ENCODE measurements at regions not wholly inside any gene's neighbourhood (a gene's known extent, or its start where the extent isn't known, plus 50 kb on each side); places are given as distances from the start of the nearest gene placed in this dataset.
A peak's percentile ranks its signal among the peaks of the same experiment; 100 is the strongest.

DNA sequence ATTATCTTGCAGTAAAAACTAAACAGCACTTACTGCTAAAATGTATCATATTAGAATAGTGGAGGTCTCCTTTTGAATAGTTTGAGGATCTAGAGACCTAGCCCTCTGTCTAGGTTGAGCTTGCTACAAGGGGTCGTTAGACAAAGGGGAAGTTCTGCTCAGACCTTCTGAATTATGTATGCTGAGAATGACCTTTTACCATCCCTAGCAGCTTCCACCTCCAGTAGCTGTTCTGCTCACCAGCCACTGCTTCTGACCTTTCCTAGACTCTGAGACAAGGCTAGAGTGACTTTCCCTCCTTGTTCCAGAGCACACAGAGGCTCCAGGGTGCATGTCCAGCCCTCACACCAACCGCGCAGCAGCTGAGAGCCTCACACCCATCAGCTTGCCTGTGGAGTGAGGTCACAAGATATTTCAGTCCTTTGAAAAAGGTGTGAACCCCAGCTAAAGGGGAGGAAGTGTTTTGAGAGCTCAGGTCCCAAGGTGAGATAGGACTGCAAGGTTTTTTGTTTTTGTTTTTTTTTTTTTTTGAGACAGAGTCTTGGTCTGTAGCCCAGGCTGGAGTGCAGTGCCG is 289.3 kb upstream of the TNP1 start:
- intact Hi-C loops (cut with DNase I), result loop anchor here (10.0 kb wide), 2 partner anchors 454 to 566 kb away; partner anchors contain the start of gene IGFBP5
- no peak overlapping the region for H3K27ac ChIP-seq
- no peaks in the 10 kb centered on the region for H3K9me3 ChIP-seq
- DNase-seq, result no peak
- no peaks in the 10 kb centered on the region for H3K36me3 ChIP-seq
- TF ChIP-seq, protein P1, sequence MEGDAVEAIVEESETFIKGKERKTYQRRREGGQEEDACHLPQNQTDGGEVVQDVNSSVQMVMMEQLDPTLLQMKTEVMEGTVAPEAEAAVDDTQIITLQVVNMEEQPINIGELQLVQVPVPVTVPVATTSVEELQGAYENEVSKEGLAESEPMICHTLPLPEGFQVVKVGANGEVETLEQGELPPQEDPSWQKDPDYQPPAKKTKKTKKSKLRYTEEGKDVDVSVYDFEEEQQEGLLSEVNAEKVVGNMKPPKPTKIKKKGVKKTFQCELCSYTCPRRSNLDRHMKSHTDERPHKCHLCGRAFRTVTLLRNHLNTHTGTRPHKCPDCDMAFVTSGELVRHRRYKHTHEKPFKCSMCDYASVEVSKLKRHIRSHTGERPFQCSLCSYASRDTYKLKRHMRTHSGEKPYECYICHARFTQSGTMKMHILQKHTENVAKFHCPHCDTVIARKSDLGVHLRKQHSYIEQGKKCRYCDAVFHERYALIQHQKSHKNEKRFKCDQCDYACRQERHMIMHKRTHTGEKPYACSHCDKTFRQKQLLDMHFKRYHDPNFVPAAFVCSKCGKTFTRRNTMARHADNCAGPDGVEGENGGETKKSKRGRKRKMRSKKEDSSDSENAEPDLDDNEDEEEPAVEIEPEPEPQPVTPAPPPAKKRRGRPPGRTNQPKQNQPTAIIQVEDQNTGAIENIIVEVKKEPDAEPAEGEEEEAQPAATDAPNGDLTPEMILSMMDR (IDR thresholded peaks at IDR 0.05), result no peak
- no peak for TF ChIP-seq POLR2A (IDR thresholded peaks at IDR 0.05)
- no peaks in the 10 kb centered on the region for H3K27me3 ChIP-seq
- WGBS, 2 donors, result 86 to 92% methylated on average over 4 of the region's 4 CpGs
- no peaks in the 10 kb centered on the region for H3K4me1 ChIP-seq
- no peak overlapping the region for H3K4me3 ChIP-seq

DNA sequence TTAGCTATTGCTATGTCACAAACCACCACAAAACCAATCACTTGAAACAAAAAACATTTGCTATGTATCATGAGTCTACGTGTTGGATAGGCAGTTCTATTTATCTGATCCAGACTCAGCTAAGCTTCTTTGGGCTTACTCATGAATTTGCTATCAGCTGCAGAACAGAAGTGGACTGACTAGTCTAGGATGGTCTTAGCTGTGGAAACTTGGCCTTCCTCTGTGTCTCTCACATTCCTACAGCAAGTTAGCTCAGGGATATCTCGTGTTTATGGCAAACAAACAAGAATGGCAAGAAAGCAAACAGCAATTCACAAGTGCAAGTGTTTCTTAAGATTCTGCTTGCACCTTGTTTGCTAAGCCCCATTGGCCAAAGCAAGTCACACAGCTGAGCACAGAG is 288.0 kb upstream of the TNP1 start:
- 67 to 71% methylated on average over 1 to 2 of the region's 2 CpGs for WGBS, 2 donors
- Histone ChIP-seq H3K27ac (no peak overlapping the region), H3K36me3 (no peaks in the 10 kb centered on the region), H3K4me3 (no peak overlapping the region), H3K27me3 (no peaks in the 10 kb centered on the region), H3K4me1 (no peaks in the 10 kb centered on the region), H3K9me3 (no peaks in the 10 kb centered on the region)
- no peak for TF ChIP-seq POLR2A (IDR thresholded peaks at IDR 0.05)
- TF ChIP-seq, protein P1 (IDR thresholded peaks at IDR 0.05), result no peak
- intact Hi-C loops (cut with DNase I), result loop anchor here (10.0 kb wide), 2 partner anchors 453 to 567 kb away; partner anchors contain the start of gene IGFBP5
- no peak for DNase-seq

DNA sequence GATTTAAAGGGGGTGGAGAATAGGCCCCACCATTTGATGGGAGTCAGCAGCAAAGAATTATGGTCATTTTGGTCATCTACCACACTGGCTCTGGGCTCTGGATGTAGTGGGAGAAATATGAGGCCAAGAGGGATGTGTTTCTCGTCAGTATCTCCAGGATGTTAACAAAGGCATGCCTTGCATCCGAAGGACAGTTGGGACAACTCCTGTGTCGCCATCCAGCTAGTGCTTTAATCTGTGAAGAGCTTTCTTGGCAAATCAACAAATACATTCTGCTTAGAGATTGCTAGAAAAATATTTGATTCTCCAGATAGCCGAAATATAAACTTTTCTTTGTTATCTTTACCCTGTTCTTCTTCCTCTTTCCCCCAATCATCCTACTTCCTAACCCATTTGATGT is 287.1 kb upstream of the TNP1 start:
- Histone ChIP-seq H3K36me3 (no peaks in the 10 kb centered on the region), H3K27ac (no peak overlapping the region), H3K27me3 (no peaks in the 10 kb centered on the region), H3K4me3 (no peak overlapping the region), H3K9me3 (peaks cover 0 to 7% (median 3%) of the 10 kb centered on the region in 3 donors), H3K4me1 (no peaks in the 10 kb centered on the region)
- no peak for TF ChIP-seq POLR2A (IDR thresholded peaks at IDR 0.05)
- TF ChIP-seq, protein P1 (IDR thresholded peaks at IDR 0.05), result no peak
- no peak for DNase-seq
- 78 to 80% methylated on average over 4 of the region's 4 CpGs for WGBS, 2 donors
- intact Hi-C loops (cut with DNase I), result loop anchor here (10.0 kb wide), 2 partner anchors 452 to 568 kb away; partner anchors contain the start of gene IGFBP5

DNA sequence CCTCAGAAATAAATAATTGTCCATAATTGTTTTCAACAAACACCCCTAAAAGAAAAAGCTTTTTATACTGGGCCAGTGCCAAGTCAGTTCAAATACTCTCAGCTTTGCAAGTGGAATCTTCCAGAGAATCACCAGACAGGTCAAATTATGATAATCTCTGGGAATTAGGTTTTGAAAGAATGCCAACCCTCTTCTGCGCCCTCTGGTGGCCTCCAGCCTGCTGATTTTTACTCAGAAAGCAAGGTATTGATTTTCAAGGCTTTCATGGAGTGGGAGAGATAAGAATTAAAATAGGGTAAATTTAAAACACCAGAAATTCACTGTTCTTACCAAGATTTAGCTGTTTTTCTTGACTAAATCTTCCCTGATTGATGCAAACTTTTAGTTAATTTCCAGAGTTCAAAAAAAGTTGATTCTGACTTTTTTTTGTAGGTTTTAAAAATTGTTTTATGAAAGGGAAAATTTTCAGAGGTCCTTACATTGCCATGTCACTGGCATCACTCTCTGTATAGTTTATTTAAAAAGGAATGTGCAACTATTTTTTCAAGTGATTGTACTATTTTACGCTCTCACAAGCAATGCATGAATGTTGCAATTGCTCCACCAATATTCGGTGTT is 282.9 kb upstream of the TNP1 start:
- Histone ChIP-seq H3K4me1 (no peaks in the 10 kb centered on the region), H3K9me3 (peaks cover 0 to 26% (median 20%) of the 10 kb centered on the region in 3 donors), H3K27me3 (no peaks in the 10 kb centered on the region), H3K36me3 (no peaks in the 10 kb centered on the region), H3K4me3 (no peak overlapping the region), H3K27ac (no peak overlapping the region)
- TF ChIP-seq POLR2A (IDR thresholded peaks at IDR 0.05), result no peak
- TF ChIP-seq, protein P1 (IDR thresholded peaks at IDR 0.05), result peak in 4 of 6 experiments; percentile 38 to 72 (median 48)
- DNase-seq, result no peak
- intact Hi-C loops (cut with DNase I), result loop anchor here (10.0 kb wide), 2 partner anchors 448 to 572 kb away; partner anchors contain the start of gene IGFBP5
- WGBS, 2 donors, result 69 to 70% methylated on average over 3 of the region's 3 CpGs

DNA sequence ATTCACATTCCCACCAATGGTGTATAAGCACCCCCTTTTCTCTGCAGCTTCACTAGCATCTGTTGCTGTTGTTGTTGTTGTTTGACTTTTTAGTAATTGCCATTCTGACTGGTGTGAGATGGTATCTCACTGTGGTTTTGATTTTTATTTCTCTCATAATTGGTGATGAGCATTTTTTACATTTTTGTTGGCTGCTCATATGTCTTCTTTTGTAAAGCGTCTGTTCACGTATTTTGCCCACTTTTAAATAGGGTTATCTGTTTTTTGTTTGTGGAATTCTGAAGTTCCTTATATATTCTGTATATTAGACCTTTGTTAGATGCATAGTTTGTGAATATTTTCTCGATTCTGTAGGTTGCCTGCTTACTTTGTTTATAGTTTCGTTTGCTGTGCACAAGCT is 278.4 kb upstream of the TNP1 start:
- 81 to 83% methylated on average over 4 of the region's 4 CpGs for WGBS, 2 donors
- Histone ChIP-seq H3K27me3 (no peaks in the 10 kb centered on the region), H3K36me3 (no peaks in the 10 kb centered on the region), H3K4me3 (no peak overlapping the region), H3K4me1 (no peaks in the 10 kb centered on the region), H3K9me3 (peaks cover 0 to 28% (median 21%) of the 10 kb centered on the region in 3 donors), H3K27ac (no peak overlapping the region)
- TF ChIP-seq, protein P1 (IDR thresholded peaks at IDR 0.05), result no peak
- TF ChIP-seq POLR2A (IDR thresholded peaks at IDR 0.05), result no peak
- intact Hi-C loops (cut with DNase I), result no loop called here
- no peak for DNase-seq
